H9 (cell line): ENCODE measurements at regions not wholly inside any gene's neighbourhood (a gene's known extent, or its start where the extent isn't known, plus 50 kb on each side); places are given as distances from the start of the nearest gene placed in this dataset.

Experiments
- DNase-seq: peaks from one replicate; pipeline ENCODE4 v3.0.0-alpha.2; 2017
- H2AFZ ChIP-seq: one replicate; pipeline ENCODE4 v1.6.1; 2013; ENCODE audit warnings: mild to moderate bottlenecking, low read length, control low read depth, moderate library complexity
- H2AK5ac ChIP-seq: 2 replicates; pipeline ENCODE4 v1.6.1; 2013; ENCODE audit warnings: low read length, control low read depth, mixed read lengths; ENCODE audit not compliant: insufficient read length
- H2BK120ac ChIP-seq: one replicate; pipeline ENCODE4 v1.6.1; 2013; ENCODE audit warnings: low read depth, mild to moderate bottlenecking, low read length, control low read depth, inconsistent platforms; ENCODE audit not compliant: poor library complexity, severe bottlenecking
- H2BK12ac ChIP-seq: 2 replicates; pipeline ENCODE4 v1.6.1; 2013; ENCODE audit warnings: low read length, control low read depth, mixed read lengths, low read depth; ENCODE audit not compliant: insufficient read length
- H2BK15ac ChIP-seq: 2 replicates; pipeline ENCODE4 v1.6.1; 2013; ENCODE audit warnings: low read depth, low read length, control low read depth
- H2BK20ac ChIP-seq: one replicate; pipeline ENCODE4 v1.6.1; 2013; ENCODE audit warnings: low read depth, mild to moderate bottlenecking, low read length, control low read depth, inconsistent platforms; ENCODE audit not compliant: poor library complexity, severe bottlenecking
- H2BK5ac ChIP-seq: 2 replicates; pipeline ENCODE4 v1.6.1; 2013; ENCODE audit warnings: low read length, control low read depth, mixed read lengths; ENCODE audit not compliant: insufficient read length
- H3K14ac ChIP-seq: 2 replicates; pipeline ENCODE4 v1.6.1; 2013; ENCODE audit warnings: low read length, control low read depth; ENCODE audit not compliant: insufficient read depth
- H3K18ac ChIP-seq: 2 replicates; pipeline ENCODE4 v1.6.1; 2013; ENCODE audit warnings: low read depth, mild to moderate bottlenecking, mixed read lengths, low read length, control low read depth; ENCODE audit not compliant: insufficient read length
- H3K23ac ChIP-seq: 2 replicates; pipeline ENCODE4 v1.6.1; 2013; ENCODE audit warnings: low read length, control low read depth, mixed read lengths, low read depth; ENCODE audit not compliant: insufficient read length
- H3K23me2 ChIP-seq: 2 replicates; pipeline ENCODE4 v1.6.1; 2013; ENCODE audit warnings: low read depth, mild to moderate bottlenecking, mixed read lengths, low read length, control low read depth; ENCODE audit not compliant: insufficient read length, poor library complexity, severe bottlenecking
- H3K27ac ChIP-seq: 2 replicates; pipeline ENCODE4 v1.5.1; 2013; ENCODE audit warnings: low read length, control low read depth, mixed read lengths, low read depth; ENCODE audit not compliant: insufficient read length
- H3K27me3 ChIP-seq: 2 replicates; pipeline ENCODE4 v1.6.1; 2013; ENCODE audit warnings: low read length, control low read depth, inconsistent platforms; ENCODE audit not compliant: insufficient read depth
- H3K4ac ChIP-seq: 2 replicates; pipeline ENCODE4 v1.6.1; 2013; ENCODE audit warnings: low read depth, mild to moderate bottlenecking, control low read depth, inconsistent platforms, low read length, moderate library complexity
- H3K4me1 ChIP-seq: 2 replicates; pipeline ENCODE4 v1.6.1; 2013; ENCODE audit warnings: low read length, control low read depth, inconsistent platforms; ENCODE audit not compliant: insufficient read depth
- H3K4me2 ChIP-seq: 2 replicates; pipeline ENCODE4 v1.6.1; 2013; ENCODE audit warnings: low read length, control low read depth, mixed read lengths; ENCODE audit not compliant: insufficient read length, insufficient read depth
- H3K56ac ChIP-seq: 2 replicates; pipeline ENCODE4 v1.6.1; 2013; ENCODE audit warnings: low read depth, mild to moderate bottlenecking, mixed read lengths, low read length, control low read depth; ENCODE audit not compliant: insufficient read length
- H3K79me1 ChIP-seq: 2 replicates; pipeline ENCODE4 v1.6.1; 2013; ENCODE audit warnings: low read depth, mild to moderate bottlenecking, moderate library complexity, low read length, control low read depth, inconsistent platforms; ENCODE audit not compliant: insufficient read depth, poor library complexity, severe bottlenecking
- H3K79me2 ChIP-seq: 2 replicates; pipeline ENCODE4 v1.6.1; 2013; ENCODE audit warnings: low read length, control low read depth, inconsistent platforms; ENCODE audit not compliant: insufficient read depth
- H3K9ac ChIP-seq: 2 replicates; pipeline ENCODE4 v1.6.1; 2013; ENCODE audit warnings: low read length, control low read depth, mixed read lengths; ENCODE audit not compliant: insufficient read length; ENCODE audit errors: extremely low read depth
- H3K9me3 ChIP-seq: one replicate; pipeline ENCODE4 v1.6.1; 2013; ENCODE audit warnings: low read depth, low read length, inconsistent platforms; ENCODE audit not compliant: control insufficient read depth
- H3T11ph ChIP-seq: one replicate; pipeline ENCODE4 v1.6.1; 2013; ENCODE audit warnings: mild to moderate bottlenecking, low read length, control low read depth, inconsistent platforms
- H4K20me1 ChIP-seq: one replicate; pipeline ENCODE4 v1.6.1; 2013; ENCODE audit not compliant: control insufficient read depth, insufficient read length, insufficient read depth
- H4K5ac ChIP-seq: 2 replicates; pipeline ENCODE4 v1.6.1; 2013; ENCODE audit warnings: low read depth, mild to moderate bottlenecking, mixed read lengths, low read length, control low read depth; ENCODE audit not compliant: insufficient read length
- H4K8ac ChIP-seq: replicated peaks from 2 replicates; pipeline ENCODE4 v1.6.1; 2013; ENCODE audit warnings: low read length, control low read depth, mixed read lengths, low read depth; ENCODE audit not compliant: insufficient read length
- H4K91ac ChIP-seq: 2 replicates; pipeline ENCODE4 v1.6.1; 2013; ENCODE audit warnings: low read depth, mild to moderate bottlenecking, moderate library complexity, mixed read lengths, low read length, control low read depth; ENCODE audit not compliant: insufficient read length
- H3K27ac Mint-ChIP-seq, 3 experiments: 2 replicates in 2 of 3; 3 replicates in 1 of 3; pipeline ENCODE4 v1.8.0; 2020 to 2021; ENCODE audit warnings: mixed read lengths in 3 of 3, mild to moderate bottlenecking in 1 of 3, moderate library complexity in 1 of 3
- H3K27me3 Mint-ChIP-seq: 2 replicates; pipeline ENCODE4 v1.8.0; 2021; ENCODE audit warnings: low read depth, mild to moderate bottlenecking, moderate library complexity, mixed read lengths
- H3K36me3 Mint-ChIP-seq, 3 experiments: 2 replicates in 2 of 3; 3 replicates in 1 of 3; pipeline ENCODE4 v1.8.0; 2020 to 2021; ENCODE audit warnings: low read depth in 3 of 3, mixed read lengths in 3 of 3; ENCODE audit not compliant: insufficient read depth in 1 of 3
- H3K4me1 Mint-ChIP-seq, 2 experiments: 2 replicates each; pipeline ENCODE4 v1.8.0; 2020; ENCODE audit warnings: mixed read lengths in 2 of 2
- H3K4me3 Mint-ChIP-seq, 2 experiments: 2 replicates in 1 of 2; 3 replicates in 1 of 2; pipeline ENCODE4 v1.8.0; 2020 to 2021; ENCODE audit warnings: mild to moderate bottlenecking in 2 of 2, mixed read lengths in 2 of 2, moderate library complexity in 1 of 2
- H3K9me3 Mint-ChIP-seq, 2 experiments: 2 replicates in 1 of 2; 3 replicates in 1 of 2; pipeline ENCODE4 v1.8.0; 2020; ENCODE audit warnings: mild to moderate bottlenecking in 2 of 2, mixed read lengths in 2 of 2, moderate library complexity in 1 of 2
- CTCF ChIP-seq: fragments of 200-600 bp; sonication (generic); conservative IDR thresholded peaks from 3 replicates; pipeline ENCODE4 v1.8.0; 2021; ENCODE audit warnings: antibody characterized with exemption, mild to moderate bottlenecking

- H3K23me2 ChIP-seq = no peaks in the 10 kb centered on the region
- H3K9ac ChIP-seq = no peak overlapping the region
- TF ChIP-seq CTCF = no peak
- no peak overlapping the region for H3K18ac ChIP-seq
- H3K56ac ChIP-seq = no peak overlapping the region
- no peak overlapping the region for H2BK5ac ChIP-seq
- H3K4me1 ChIP-seq = peaks cover 3% of the 10 kb centered on the region; the same call in 1 of the 2 replicates
- H2BK15ac ChIP-seq = no peak overlapping the region
- Mint-ChIP-seq H3K4me3 (peak overlapping the region in 1 of 2 experiments; percentile 40; a peak in 1 of 5 replicates), H3K4me1 (peaks cover 26 to 27% of the 10 kb centered on the region in 2 experiments), H3K27me3 (no peaks in the 10 kb centered on the region), H3K9me3 (peaks cover 0 to 8% of the 10 kb centered on the region in 2 experiments; a peak in 4 of 5 replicates), H3K27ac (peak overlapping the region in 1 of 3 experiments; percentile 63; a peak in 1 of 7 replicates), H3K36me3 (peaks cover 0 to 2% (median 1%) of the 10 kb centered on the region in 3 experiments; a peak in 3 of 7 replicates)
- H3K14ac ChIP-seq = no peak overlapping the region
- no peaks in the 10 kb centered on the region for H3K9me3 ChIP-seq
- H3K27me3 ChIP-seq = no peaks in the 10 kb centered on the region
- no peak overlapping the region for H2AFZ ChIP-seq
- H2BK120ac ChIP-seq = no peak overlapping the region
- H2AK5ac ChIP-seq = no peak overlapping the region
- H3K4ac ChIP-seq = no peak overlapping the region
- H3K4me2 ChIP-seq = no peak overlapping the region
- no peak overlapping the region for H2BK20ac ChIP-seq
- H3K79me2 ChIP-seq = no peaks in the 10 kb centered on the region
- H4K91ac ChIP-seq = no peak overlapping the region
- no peak overlapping the region for H4K8ac ChIP-seq
- H3K79me1 ChIP-seq = no peaks in the 10 kb centered on the region
- no peak overlapping the region for H3T11ph ChIP-seq
- no peak overlapping the region for H3K23ac ChIP-seq
- H2BK12ac ChIP-seq = no peak overlapping the region
- no peak for DNase-seq
- no peaks in the 10 kb centered on the region for H4K20me1 ChIP-seq
- H3K27ac ChIP-seq = no peak overlapping the region
- no peak overlapping the region for H4K5ac ChIP-seq
These were observed 1652.7 kb upstream of the LRRTM3 start for GRCh38 chr10:65273115-65273514.
